H1 (cell line): ENCODE measurements at regions not wholly inside any gene's neighbourhood (a gene's known extent, or its start where the extent isn't known, plus 50 kb on each side); places are given as distances from the start of the nearest gene placed in this dataset.

ENCODE experiments used
- CHD2 ChIP-seq: IDR thresholded peaks from 2 replicates; pipeline ENCODE4 v1.6.1; 2012; ENCODE audit warnings: low read length, improper control_type of control experiment
- EGR1 ChIP-seq: IDR thresholded peaks from 2 replicates; pipeline ENCODE4 v1.6.1; 2011; ENCODE audit warnings: low read depth, low read length, borderline replicate concordance
- EP300 ChIP-seq, 2 experiments: IDR thresholded peaks; 1 replicate in 1 of 2; 2 replicates in 1 of 2; pipeline ENCODE4 v1.6.1; 2011 to 2012; ENCODE audit warnings: low read depth in 2 of 2, low read length in 2 of 2, mild to moderate bottlenecking in 2 of 2, borderline replicate concordance in 1 of 2, inconsistent platforms in 1 of 2, moderate library complexity in 1 of 2
- YY1 ChIP-seq: IDR thresholded peaks from 2 replicates; pipeline ENCODE4 v1.6.1; 2011; ENCODE audit warnings: low read depth, mild to moderate bottlenecking, low read length

- TF ChIP-seq EP300 (IDR thresholded peaks at IDR 0.05; ENCODE audit: borderline replicate concordance in 1 of 2, low read depth in 2 of 2, low read length in 2 of 2) = no peak
- TF ChIP-seq YY1 = peak; percentile 54; the same call in 1 of the 2 replicates
- 0 out of 2 replicates have a peak, but pooled peaks have one; percentile 14 for TF ChIP-seq EGR1
- TF ChIP-seq CHD2 = no peak
Measured at GRCh38 chr6:166097914-166098522, 69.6 kb downstream of the TBXT start (continued).
